Panc1 (cell line): ENCODE measurements at regions not wholly inside any gene's neighbourhood (a gene's known extent, or its start where the extent isn't known, plus 50 kb on each side); places are given as distances from the start of the nearest gene placed in this dataset.

Source experiments
- CTCF ChIP-seq: fragments of 450-650 bp; IDR thresholded peaks from 2 replicates; pipeline ENCODE4 v1.5.1; 2017; ENCODE audit warnings: mild to moderate bottlenecking
- POLR2AphosphoS5 ChIP-seq: IDR thresholded peaks from 2 replicates; pipeline ENCODE4 v1.6.1; 2012; ENCODE audit warnings: mild to moderate bottlenecking, low read depth, low read length, moderate library complexity
- REST ChIP-seq, 2 experiments: IDR thresholded peaks; 2 replicates each; pipeline ENCODE4 v1.6.1; 2011 to 2012; ENCODE audit warnings: low read depth in 2 of 2, control low read depth in 1 of 2, low read length in 1 of 2, mild to moderate bottlenecking in 1 of 2, moderate library complexity in 1 of 2; ENCODE audit not compliant: insufficient read depth in 1 of 2

- no peak for TF ChIP-seq CTCF
- TF ChIP-seq REST (IDR thresholded peaks at IDR 0.05; ENCODE audit: insufficient read depth in 1 of 2, low read depth in 2 of 2, low read length in 1 of 2), result no peak
- no peak for TF ChIP-seq POLR2AphosphoS5
Measured at GRCh38 chr1:187469836-187470235, 641.1 kb downstream of the PLA2G4A start.
